HG02852 (cell line): ENCODE measurements at regions not wholly inside any gene's neighbourhood (a gene's known extent, or its start where the extent isn't known, plus 50 kb on each side); places are given as distances from the start of the nearest gene placed in this dataset.

ENCODE experiments used
- ATAC-seq: cut with Tn5 transposase; IDR thresholded peaks from one replicate; pipeline ENCODE4 v1.9.1; 2021; ENCODE audit warnings: mild to moderate bottlenecking, moderate library complexity; ENCODE audit not compliant: unreplicated experiment

- no peak for ATAC-seq
Observed at GRCh38 chr2:16006537-16007166, 66.3 kb downstream of the MYCN start.

GRCh38 chr2:16005816-16006536, 65.6 kb downstream of the MYCN start:
- no peak for ATAC-seq

- ATAC-seq = no peak
Observed at GRCh38 chr2:16005389-16005788, 65.0 kb downstream of the MYCN start.

GRCh38 chr2:16003809-16004208, 63.5 kb downstream of the MYCN start:
- no peak for ATAC-seq

- no peak for ATAC-seq
Observed at GRCh38 chr2:16003152-16003551, 62.8 kb downstream of the MYCN start.

- no peak for ATAC-seq
Observed at GRCh38 chr2:16002575-16002974, 62.2 kb downstream of the MYCN start.

GRCh38 chr2:16002144-16002543, 61.8 kb downstream of the MYCN start:
- ATAC-seq = no peak

- no peak for ATAC-seq
Observed at GRCh38 chr2:16000642-16001041, 60.3 kb downstream of the MYCN start.

- no peak for ATAC-seq
Observed at GRCh38 chr2:15999596-16000469, 59.5 kb downstream of the MYCN start.

GRCh38 chr2:15997728-15998280, 57.5 kb downstream of the MYCN start:
- no peak for ATAC-seq

- no peak for ATAC-seq
Observed at GRCh38 chr2:15996536-15997423, 56.4 kb downstream of the MYCN start.
